B cell (primary cell): ENCODE measurements at regions not wholly inside any gene's neighbourhood (a gene's known extent, or its start where the extent isn't known, plus 50 kb on each side); places are given as distances from the start of the nearest gene placed in this dataset.

ENCODE experiments used
- CTCF ChIP-seq: fragments of 200-600 bp; IDR thresholded peaks from one replicate; pipeline ENCODE4 v1.8.0; 2022; ENCODE audit warnings: antibody characterized with exemption, mild to moderate bottlenecking
- EZH2 ChIP-seq: IDR thresholded peaks from 2 replicates; pipeline ENCODE4 v1.6.1; 2012; ENCODE audit warnings: borderline replicate concordance, low read depth, mild to moderate bottlenecking, moderate library complexity, low read length; ENCODE audit not compliant: insufficient read depth, poor library complexity, severe bottlenecking

- no peak for TF ChIP-seq CTCF
- no peak for TF ChIP-seq EZH2
Observed at GRCh38 chr6:80962382-80962781, 790.1 kb downstream of the TENT5A start.
